ENCODE measurements at regions not wholly inside any gene's neighbourhood (a gene's known extent, or its start where the extent isn't known, plus 50 kb on each side); places are given as distances from the start of the nearest gene placed in this dataset.
"Not testable (repeated sequence)": the region's sequence is repeated elsewhere in the genome, so short reads cannot be mapped to it uniquely, and the experiment has no call there.

- no peak for DNase-seq (ENCODE audit: low read depth)
Measured at GRCh38 chr18:34280000-34280399, 55.3 kb upstream of the NOL4 start.

DNA sequence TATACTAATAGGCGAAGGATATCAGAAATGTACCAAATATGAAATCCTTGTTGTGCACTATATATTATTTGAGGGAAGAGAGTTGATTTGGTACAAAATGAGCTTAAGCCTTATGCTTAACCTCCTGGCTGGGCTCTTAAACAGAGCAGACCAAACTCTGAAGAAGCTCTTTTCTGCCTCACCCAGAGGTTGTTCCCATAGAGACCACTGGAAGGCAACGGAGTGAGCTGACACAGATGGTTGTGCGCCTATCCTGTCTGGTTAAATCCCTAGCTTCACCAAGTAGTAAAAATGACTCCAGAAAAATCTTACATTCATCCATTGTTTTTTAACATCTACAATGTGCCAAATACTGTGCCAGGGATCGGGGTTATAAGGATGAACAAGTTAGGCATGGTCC, 55.9 kb upstream of the NOL4 start:
- no peak for DNase-seq (ENCODE audit: low read depth)

DNA sequence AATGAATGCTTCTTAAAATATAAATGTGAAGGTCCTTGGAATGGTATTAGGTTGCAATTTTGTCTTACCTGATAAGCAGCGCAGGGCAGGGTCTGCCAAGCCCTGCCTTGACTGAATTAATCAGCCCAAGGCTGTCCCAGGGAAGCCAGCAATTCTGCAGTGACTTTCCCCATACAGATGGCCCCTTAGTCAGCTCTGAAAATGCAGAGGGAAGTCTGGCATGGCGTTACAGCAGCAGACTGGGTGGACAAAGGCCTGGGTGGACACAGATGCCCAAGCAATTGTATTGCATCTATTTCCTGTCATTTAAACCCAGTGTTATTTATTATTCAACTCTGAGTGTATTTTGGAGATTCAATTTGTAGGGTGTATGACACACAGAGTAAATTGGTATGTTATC, 56.6 kb upstream of the NOL4 start:
- no peak for DNase-seq (ENCODE audit: low read depth)

GRCh38 chr18:34281722-34282121, 57.0 kb upstream of the NOL4 start:
- DNase-seq (ENCODE audit: low read depth), result no peak

DNA sequence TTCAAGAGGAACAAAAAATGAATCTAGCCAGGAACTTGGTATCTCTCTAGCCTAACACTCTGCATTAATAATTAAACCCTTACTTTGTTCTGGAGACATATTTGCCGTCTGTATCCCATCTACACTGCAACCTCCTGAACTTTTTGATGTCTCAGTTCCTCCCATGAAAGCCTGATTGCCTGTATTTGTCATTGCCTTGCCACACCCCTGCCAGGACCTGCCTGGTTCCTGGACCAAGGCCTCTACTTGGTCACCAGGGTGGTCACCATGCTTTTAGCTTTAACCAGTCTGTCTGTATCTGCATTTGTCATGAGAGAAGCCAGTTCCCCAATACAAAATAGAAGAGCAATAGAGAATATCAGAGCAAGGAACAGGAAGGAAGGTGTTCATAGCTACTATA, 58.8 kb upstream of the NOL4 start:
- DNase-seq (ENCODE audit: low read depth), result no peak

- no peak for DNase-seq (ENCODE audit: low read depth)
Measured at GRCh38 chr18:34287825-34288224, 63.1 kb upstream of the NOL4 start.

DNA sequence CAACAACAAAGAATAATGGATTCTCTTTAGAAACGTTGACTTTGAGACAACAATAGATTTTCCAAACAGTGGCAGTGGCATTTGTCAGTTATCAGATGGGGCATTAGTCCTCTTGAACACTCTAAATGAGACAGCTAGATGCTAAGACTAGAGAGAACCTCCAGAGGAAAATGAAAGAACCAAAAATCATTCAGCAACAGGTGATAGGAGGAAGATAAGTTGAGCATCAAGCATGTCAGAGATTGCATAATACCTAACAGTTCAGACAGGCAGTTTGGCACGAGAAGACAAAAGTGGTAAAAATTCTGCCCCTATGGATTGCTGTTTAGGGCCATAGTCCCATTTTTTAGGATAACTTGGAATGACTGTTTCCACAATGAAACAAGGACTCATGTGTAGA, 67.9 kb upstream of the NOL4 start:
- DNase-seq (ENCODE audit: low read depth), result no peak

DNA sequence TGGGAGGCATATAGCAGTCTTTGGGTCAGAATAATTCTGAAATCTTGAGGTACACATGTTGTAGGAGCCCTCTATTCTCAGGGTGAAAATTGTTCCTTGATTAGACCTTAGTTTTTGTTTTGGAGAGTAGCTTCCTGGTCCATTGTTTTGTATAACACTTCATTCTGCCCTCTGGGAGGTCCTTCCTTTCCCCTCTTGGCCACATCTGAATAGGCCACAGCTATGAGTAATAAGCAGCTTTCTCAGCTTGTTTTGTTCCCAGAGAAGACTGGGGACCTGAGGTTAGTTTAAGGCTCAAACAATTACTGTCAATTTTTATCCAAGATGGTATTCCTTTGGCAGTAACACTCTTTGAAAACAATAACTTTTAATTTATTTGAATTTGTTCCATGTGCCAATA, 72.6 kb upstream of the NOL4 start:
- no peak for DNase-seq (ENCODE audit: low read depth)

GRCh38 chr18:34299828-34300227, 75.1 kb upstream of the NOL4 start:
- no peak for DNase-seq (ENCODE audit: low read depth)

DNA sequence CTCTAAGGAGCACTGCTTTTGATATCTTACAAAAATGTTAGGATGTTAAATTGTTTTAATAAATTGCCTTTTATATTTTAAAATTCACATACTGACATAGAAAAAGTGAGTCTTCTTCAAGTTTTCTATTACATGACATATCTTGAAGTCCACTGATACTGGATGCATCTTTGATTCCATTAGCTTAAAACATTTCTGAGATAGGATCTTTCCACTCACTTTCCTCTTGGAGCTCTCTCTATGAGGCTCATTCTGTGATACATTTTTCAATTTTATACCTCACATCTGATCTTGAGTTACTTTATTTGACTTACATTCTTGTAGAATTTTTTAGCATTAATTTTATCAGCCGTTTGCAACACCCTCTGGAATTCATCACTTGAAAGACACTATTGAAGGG, 86.8 kb upstream of the NOL4 start:
- DNase-seq (ENCODE audit: low read depth), result no peak

- DNase-seq (ENCODE audit: low read depth), result no peak
Measured at GRCh38 chr18:34314847-34315246, 90.1 kb upstream of the NOL4 start.

GRCh38 chr18:34315591-34316352, 91.1 kb upstream of the NOL4 start:
- no peak for DNase-seq (ENCODE audit: low read depth)

GRCh38 chr18:34320267-34320666, 95.6 kb upstream of the NOL4 start:
- no peak for DNase-seq (ENCODE audit: low read depth)

DNA sequence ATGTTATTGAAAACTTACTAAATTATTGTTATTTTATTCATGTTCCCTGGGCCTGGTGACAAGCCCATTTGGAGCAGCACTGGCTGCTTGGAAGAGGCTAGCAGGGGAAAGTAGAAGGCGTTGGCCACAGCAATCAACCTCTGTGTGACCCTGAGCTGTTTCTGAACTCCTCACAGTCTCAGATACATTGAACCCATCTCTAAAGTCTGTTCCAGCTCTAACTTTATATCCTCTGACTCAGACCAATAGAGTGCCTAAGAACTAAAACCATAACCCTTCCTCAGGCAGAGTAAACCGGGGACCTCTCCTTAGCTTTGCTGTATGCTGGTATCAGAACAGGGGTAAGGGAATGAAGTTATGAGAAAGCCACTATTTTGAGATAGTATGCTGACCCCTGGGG, 96.4 kb upstream of the NOL4 start:
- no peak for DNase-seq (ENCODE audit: low read depth)

DNA sequence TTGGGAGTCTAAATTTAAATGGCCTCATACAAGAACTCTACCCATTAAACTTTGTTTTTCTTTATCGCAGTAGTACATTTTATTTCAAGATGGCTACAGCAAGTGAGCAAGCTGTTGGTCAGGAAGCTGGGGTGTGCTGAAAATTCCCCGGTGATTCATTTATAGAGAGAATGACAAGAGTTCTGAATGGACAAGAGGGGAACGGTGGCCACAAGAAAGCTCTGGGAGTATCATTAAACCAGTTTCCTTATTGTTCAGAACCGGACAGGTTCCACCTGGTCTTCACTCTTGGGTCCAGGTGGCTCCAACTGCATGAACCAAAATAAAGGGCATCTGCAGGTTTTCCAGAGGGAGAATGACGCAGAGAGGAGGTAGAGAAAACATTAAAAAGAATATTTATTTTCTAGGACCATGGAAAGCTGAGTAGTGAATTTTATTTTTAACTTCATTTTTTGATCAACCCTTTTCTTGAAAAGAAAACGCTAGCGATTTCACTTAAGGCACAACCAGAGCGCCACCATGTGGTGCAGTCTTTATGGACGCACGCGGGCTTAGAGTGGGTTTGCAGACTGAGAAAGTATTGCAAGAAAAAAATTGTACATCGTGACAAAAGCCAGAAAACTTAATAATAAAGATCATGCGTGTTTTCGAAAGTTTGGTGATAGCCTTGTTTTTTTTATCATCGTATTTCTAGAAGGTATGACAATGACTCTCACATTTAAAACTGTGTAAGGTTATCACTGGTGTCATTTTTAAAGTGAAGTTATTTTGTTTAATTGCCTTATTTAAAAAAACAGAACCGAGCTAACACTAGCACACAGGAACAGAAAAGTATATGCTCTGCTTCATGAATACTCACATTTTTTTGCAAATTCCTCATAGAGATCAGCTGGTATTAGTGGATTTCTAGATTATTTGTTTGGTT, 97.9 kb upstream of the NOL4 start:
- no peak for DNase-seq (ENCODE audit: low read depth)

GRCh38 chr18:34329840-34330239, 105.1 kb upstream of the NOL4 start:
- no peak for DNase-seq (ENCODE audit: low read depth)

GRCh38 chr18:34330308-34330707, 105.6 kb upstream of the NOL4 start:
- no peak for DNase-seq (ENCODE audit: low read depth)

GRCh38 chr18:34330907-34331306, 106.2 kb upstream of the NOL4 start:
- DNase-seq (ENCODE audit: low read depth), result not testable (repeated sequence)

DNA sequence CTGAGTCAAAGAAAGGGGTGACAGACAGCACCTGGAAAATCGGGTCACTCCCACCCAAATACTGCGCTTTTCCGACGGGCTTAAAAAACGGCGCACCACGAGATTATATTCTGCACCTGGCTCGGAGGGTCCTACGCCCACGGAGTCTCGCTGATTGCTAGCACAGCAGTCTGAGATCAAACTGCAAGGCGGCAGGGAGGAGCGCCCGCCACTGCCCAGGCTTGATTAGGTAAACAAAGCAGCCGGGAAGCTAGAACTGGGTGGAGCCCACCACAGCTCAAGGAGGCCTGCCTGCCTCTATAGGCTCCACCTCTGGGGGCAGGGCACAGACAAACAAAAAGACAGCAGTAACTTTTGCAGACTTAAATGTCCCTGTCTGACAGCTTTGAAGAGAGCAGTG, 106.6 kb upstream of the NOL4 start:
- DNase-seq (ENCODE audit: low read depth), result not testable (repeated sequence)

GRCh38 chr18:34339155-34339554, 114.4 kb upstream of the NOL4 start:
- no peak for DNase-seq (ENCODE audit: low read depth)

GRCh38 chr18:34342960-34343359, 118.2 kb upstream of the NOL4 start:
- DNase-seq (ENCODE audit: low read depth), result no peak

GRCh38 chr18:34345738-34346137, 121.0 kb upstream of the NOL4 start:
- no peak for DNase-seq (ENCODE audit: low read depth)

- no peak for DNase-seq (ENCODE audit: low read depth)
Measured at GRCh38 chr18:34350778-34351177, 126.1 kb upstream of the NOL4 start.

All from EH (cell line).